Coronary artery (tissue), 2 donors: ENCODE measurements at regions not wholly inside any gene's neighbourhood (a gene's known extent, or its start where the extent isn't known, plus 50 kb on each side); places are given as distances from the start of the nearest gene placed in this dataset.

ENCODE experiments used
- DNase-seq: peaks from one replicate; pipeline ENCODE4 v3.0.0-alpha.2; 2017; ENCODE audit warnings: low spot score
- H3K27ac ChIP-seq, 2 donors: fragments of 200-600 bp; sonication (generic); one replicate each; pipeline ENCODE4 v1.5.1; 2016 to 2019
- H3K4me3 ChIP-seq: fragments of 200-600 bp; sonication (generic); 2 replicates; pipeline ENCODE4 v1.5.1; 2016; ENCODE audit warnings: mild to moderate bottlenecking, moderate library complexity
- TF ChIP-seq, protein P1 (sequence below): fragments of 200-600 bp; sonication (generic); IDR thresholded peaks from one replicate; pipeline ENCODE4 v1.5.1; 2019; ENCODE audit warnings: antibody characterized with exemption

DNA sequence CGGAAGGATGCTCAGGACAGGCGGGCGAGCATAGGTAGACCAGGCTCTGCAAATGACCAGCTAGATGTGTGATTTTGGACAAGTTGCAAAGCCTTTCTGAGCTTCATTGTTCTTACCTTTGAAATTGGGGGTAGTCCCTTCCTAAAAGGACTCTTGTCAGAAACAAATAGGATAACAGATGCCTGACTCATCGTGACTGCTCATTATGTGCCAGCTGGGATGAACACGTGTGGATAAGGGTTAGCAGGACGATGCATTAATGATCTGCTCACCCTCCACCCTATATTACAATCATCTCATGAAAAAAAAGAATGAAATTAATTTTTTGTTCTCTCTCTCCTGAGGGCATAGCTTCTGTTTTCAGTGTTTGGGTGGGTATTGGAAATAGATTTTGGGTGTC lies 223.4 kb downstream of the NR2F2 start:
- H3K4me3 ChIP-seq = no peak overlapping the region
- H3K27ac ChIP-seq = no peak overlapping the region
- DNase-seq = no peak
- TF ChIP-seq, protein P1, sequence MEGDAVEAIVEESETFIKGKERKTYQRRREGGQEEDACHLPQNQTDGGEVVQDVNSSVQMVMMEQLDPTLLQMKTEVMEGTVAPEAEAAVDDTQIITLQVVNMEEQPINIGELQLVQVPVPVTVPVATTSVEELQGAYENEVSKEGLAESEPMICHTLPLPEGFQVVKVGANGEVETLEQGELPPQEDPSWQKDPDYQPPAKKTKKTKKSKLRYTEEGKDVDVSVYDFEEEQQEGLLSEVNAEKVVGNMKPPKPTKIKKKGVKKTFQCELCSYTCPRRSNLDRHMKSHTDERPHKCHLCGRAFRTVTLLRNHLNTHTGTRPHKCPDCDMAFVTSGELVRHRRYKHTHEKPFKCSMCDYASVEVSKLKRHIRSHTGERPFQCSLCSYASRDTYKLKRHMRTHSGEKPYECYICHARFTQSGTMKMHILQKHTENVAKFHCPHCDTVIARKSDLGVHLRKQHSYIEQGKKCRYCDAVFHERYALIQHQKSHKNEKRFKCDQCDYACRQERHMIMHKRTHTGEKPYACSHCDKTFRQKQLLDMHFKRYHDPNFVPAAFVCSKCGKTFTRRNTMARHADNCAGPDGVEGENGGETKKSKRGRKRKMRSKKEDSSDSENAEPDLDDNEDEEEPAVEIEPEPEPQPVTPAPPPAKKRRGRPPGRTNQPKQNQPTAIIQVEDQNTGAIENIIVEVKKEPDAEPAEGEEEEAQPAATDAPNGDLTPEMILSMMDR = no peak

DNA sequence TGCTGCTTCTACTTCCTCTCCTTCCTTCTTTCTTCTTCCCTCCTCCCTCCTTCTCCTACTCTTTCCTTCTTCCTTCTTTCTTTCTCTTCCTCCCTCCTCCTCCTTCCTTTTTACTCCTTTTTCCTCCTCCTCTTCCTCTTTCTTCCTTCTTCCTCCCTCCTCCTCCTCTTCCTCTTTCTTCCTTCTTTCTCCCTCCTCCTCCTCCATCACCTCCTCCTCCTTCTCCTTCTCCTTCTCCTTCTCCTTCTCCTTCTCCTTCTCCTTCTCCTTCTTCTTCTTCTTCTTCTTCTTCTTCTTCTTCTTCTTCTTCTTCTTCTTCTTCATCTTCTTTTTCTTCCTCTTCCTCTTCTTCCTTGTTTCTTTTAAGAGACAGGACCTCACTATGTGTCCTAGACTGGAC lies 224.0 kb downstream of the NR2F2 start:
- no peak overlapping the region for H3K27ac ChIP-seq
- DNase-seq = no peak
- TF ChIP-seq, protein P1 = no peak
- no peak overlapping the region for H3K4me3 ChIP-seq

DNA sequence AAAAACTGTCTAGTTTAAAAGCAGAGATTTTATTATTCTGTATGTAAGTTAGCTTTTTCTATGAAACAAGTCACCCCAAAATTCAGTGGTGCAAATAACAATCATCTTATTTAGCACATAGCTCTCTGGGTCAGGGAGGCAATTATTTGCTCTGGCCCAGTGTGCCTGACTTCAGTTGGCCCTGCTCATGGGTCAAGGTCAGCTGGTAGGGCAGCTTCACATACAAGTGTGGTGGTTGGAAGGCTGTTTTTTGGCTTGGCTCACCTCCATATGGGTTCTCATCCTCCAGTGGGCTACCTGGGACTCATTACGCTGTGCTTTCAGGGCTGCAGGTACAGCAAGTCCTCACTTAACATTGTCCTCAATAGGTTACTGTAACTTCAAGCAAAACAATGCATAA lies 228.6 kb downstream of the NR2F2 start:
- no peak for DNase-seq
- Histone ChIP-seq H3K4me3 (no peak overlapping the region), H3K27ac (no peak overlapping the region)
- TF ChIP-seq, protein P1 = no peak

DNA sequence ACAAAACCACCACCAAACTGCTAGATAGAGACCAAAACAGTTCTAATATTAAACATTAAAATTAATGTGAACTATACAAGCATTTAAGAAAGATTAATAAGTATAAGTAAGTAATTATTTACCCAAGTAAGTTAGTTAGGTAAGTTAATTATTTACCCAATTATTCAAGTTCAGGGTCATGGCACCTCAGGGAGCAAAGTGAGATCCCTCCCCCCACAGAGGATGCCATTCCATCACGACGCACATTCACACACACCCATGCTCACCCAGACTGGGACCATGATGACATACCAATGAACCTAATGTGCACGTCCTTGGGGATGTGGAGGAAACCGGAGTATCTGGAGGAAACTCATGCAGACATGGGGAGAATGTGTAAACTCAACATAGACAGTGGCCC lies 229.1 kb downstream of the NR2F2 start:
- DNase-seq = no peak
- Histone ChIP-seq H3K4me3 (no peak overlapping the region), H3K27ac (no peak overlapping the region)
- TF ChIP-seq, protein P1 = no peak

DNA sequence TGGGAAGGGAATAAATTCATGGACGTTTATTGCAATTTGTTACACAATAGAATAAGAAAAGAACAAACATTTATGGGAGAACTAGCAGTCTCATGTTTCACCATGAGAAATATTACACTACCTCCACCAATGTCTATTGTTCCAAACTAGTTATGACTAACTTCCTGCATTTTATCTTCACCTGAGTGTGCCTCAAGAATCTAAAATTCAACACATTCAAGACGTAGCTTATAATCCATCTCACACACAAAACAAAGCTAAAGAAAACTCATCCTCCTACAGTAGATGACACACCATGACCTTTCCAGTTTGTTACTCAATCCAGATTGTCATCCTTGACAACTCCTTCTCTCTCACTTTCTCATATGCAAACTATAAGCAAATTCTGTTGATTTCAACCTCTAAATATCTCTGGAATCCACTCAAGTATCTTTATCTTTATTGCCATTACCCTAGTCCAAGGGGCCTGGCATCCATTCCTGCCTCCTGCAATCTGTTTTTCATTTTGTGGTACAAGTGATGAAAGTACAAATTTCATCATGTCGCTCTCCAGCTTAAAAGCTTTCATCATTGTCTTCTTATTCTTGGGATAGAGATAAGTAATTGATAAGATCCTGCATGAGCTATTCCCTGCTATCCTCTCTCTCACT lies 229.9 kb downstream of the NR2F2 start:
- TF ChIP-seq, protein P1 = no peak
- DNase-seq = no peak
- H3K4me3 ChIP-seq = no peak overlapping the region
- H3K27ac ChIP-seq = no peak overlapping the region

DNA sequence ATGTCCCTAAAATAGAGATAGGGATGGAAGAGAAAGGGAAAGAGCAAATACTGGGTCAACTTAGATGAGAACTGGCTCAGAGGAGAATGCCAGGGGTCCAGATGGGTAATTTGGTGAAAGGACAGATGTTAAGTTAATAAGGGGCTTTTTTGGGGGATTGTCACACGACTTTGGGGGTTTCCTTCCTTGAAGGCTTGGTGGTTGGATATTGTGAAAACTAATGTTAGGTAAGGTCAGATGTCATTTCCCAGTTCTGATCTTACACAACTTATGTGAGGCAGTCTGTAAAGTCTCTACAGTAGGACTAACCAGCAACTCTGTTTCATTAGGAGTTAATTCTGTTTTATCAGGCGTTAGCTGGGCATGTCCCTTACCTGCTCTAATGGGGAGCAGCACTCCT lies 231.1 kb downstream of the NR2F2 start:
- H3K27ac ChIP-seq = no peak overlapping the region
- no peak overlapping the region for H3K4me3 ChIP-seq
- TF ChIP-seq, protein P1 = no peak
- no peak for DNase-seq

DNA sequence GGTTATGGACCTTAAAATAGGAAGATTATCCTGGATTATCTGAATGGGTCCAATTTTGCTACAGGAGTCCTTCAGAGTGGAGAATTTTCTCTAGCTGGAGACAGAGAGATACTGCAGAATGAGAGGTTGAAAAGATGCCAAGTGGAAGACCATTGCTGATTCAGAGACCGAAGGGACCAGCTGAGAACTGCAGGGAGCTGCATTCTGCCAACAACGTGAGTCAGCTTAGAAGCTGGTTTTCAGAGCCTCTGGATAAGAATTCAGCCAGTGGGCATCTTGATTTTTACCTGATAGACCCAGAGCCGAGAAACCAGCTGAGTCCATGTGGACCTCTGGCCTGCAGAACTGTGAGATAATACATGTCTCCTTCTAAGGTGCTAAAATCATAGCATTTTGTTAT lies 234.0 kb downstream of the NR2F2 start:
- no peak for DNase-seq
- Histone ChIP-seq H3K4me3 (no peak overlapping the region), H3K27ac (no peak overlapping the region)
- TF ChIP-seq, protein P1 = no peak
